ENCODE measurements at regions not wholly inside any gene's neighbourhood (a gene's known extent, or its start where the extent isn't known, plus 50 kb on each side); places are given as distances from the start of the nearest gene placed in this dataset.
A peak's percentile ranks its signal among the peaks of the same experiment; 100 is the strongest.

DNA sequence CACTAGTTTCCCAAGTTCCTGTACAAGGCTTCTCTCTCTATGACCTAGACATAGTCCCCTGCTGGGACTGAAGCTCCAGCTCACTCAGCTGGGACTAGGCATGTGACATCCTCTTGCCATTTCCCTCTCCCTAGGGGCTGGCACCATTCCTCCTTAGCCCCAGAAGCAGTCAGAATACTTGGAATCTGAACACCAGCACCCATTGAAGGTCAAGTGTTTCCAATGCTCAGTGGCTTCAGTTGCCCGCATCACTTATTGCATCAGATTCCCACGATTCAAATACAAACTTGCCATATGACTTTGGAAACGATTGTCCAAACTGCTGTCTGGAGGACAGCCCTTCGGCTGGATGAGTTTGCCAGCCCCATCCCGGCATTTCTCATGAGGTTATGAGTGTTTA, 65.5 kb upstream of the HOPX start:
- Histone ChIP-seq H3K4me3 (ENCODE audit: low read length, poor library complexity, severe bottlenecking) (no peak overlapping the region), H3K9me3 (ENCODE audit: insufficient read depth, low read depth, low read length) (no peaks in the 10 kb centered on the region), H3F3A (ENCODE audit: low read depth) (no peaks in the 10 kb centered on the region), H3K79me2 (ENCODE audit: insufficient read depth, low read length) (no peaks in the 10 kb centered on the region), H3K9me2 (replicated peaks; ENCODE audit: low read depth, low read length) (no peaks in the 10 kb centered on the region), H4K20me1 (ENCODE audit: insufficient read depth, low read length, poor library complexity, severe bottlenecking) (no peaks in the 10 kb centered on the region), H2AFZ (ENCODE audit: low read length) (0 out of 2 replicates have a peak overlapping the region, but pooled peaks have one; percentile 9), H3K4me2 (ENCODE audit: low read depth, low read length, poor library complexity, severe bottlenecking) (no peak overlapping the region), H3K9ac (ENCODE audit: low read depth, low read length, poor library complexity, severe bottlenecking) (no peak overlapping the region), H3K36me3 (ENCODE audit: insufficient read depth, low read length) (no peaks in the 10 kb centered on the region), H3K27me3 (ENCODE audit: insufficient read depth, low read length, poor library complexity, severe bottlenecking) (no peaks in the 10 kb centered on the region), H3K4me1 (ENCODE audit: insufficient read depth, low read length, poor library complexity, severe bottlenecking) (peaks cover 26% of the 10 kb centered on the region)
- TF ChIP-seq, protein P1, sequence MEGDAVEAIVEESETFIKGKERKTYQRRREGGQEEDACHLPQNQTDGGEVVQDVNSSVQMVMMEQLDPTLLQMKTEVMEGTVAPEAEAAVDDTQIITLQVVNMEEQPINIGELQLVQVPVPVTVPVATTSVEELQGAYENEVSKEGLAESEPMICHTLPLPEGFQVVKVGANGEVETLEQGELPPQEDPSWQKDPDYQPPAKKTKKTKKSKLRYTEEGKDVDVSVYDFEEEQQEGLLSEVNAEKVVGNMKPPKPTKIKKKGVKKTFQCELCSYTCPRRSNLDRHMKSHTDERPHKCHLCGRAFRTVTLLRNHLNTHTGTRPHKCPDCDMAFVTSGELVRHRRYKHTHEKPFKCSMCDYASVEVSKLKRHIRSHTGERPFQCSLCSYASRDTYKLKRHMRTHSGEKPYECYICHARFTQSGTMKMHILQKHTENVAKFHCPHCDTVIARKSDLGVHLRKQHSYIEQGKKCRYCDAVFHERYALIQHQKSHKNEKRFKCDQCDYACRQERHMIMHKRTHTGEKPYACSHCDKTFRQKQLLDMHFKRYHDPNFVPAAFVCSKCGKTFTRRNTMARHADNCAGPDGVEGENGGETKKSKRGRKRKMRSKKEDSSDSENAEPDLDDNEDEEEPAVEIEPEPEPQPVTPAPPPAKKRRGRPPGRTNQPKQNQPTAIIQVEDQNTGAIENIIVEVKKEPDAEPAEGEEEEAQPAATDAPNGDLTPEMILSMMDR (conservative IDR thresholded peaks at IDR 0.05; ENCODE audit: low read length), result no peak
- TF ChIP-seq EZH2phosphoT487 (IDR thresholded peaks at IDR 0.05; ENCODE audit: borderline replicate concordance), result no peak

- H3K9me2 ChIP-seq (replicated peaks; ENCODE audit: low read depth, low read length), result no peaks in the 10 kb centered on the region
- H3K36me3 ChIP-seq (ENCODE audit: insufficient read depth, low read length), result no peaks in the 10 kb centered on the region
- H3K4me2 ChIP-seq (ENCODE audit: low read depth, low read length, poor library complexity, severe bottlenecking), result no peak overlapping the region
- no peaks in the 10 kb centered on the region for H3K27me3 ChIP-seq (ENCODE audit: insufficient read depth, low read length, poor library complexity, severe bottlenecking)
- H3F3A ChIP-seq (ENCODE audit: low read depth), result no peaks in the 10 kb centered on the region
- peaks cover 17% of the 10 kb centered on the region for H3K4me1 ChIP-seq (ENCODE audit: insufficient read depth, low read length, poor library complexity, severe bottlenecking)
- H4K20me1 ChIP-seq (ENCODE audit: insufficient read depth, low read length, poor library complexity, severe bottlenecking), result no peaks in the 10 kb centered on the region
- H3K4me3 ChIP-seq (ENCODE audit: low read length, poor library complexity, severe bottlenecking), result no peak overlapping the region
- no peaks in the 10 kb centered on the region for H3K79me2 ChIP-seq (ENCODE audit: insufficient read depth, low read length)
- TF ChIP-seq EZH2phosphoT487 (IDR thresholded peaks at IDR 0.05; ENCODE audit: borderline replicate concordance), result no peak
- TF ChIP-seq, protein P1 (conservative IDR thresholded peaks at IDR 0.05; ENCODE audit: low read length), result no peak
- no peak overlapping the region for H3K9ac ChIP-seq (ENCODE audit: low read depth, low read length, poor library complexity, severe bottlenecking)
- no peaks in the 10 kb centered on the region for H3K9me3 ChIP-seq (ENCODE audit: insufficient read depth, low read depth, low read length)
- H2AFZ ChIP-seq (ENCODE audit: low read length), result no peak overlapping the region
Measured at GRCh38 chr4:56745042-56745441, 63.9 kb upstream of the HOPX start.

DNA sequence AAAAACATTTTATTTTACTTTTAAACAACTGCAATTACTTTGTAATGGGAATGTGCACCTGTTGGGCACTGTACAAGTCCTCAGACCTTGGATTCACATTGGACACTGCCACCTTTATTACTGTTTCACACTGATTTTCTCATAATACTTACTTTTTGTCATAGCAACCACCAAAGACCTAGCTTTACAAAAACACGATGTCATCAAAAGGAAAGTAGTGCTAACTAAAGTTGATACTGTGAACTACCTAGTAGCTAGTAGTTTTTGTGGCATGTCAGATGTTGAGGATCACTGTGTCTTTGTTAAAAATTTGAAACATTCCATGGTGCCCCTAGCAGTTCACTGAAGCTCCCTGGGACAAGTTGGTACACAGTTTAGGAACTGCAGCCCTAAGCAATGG, 62.9 kb upstream of the HOPX start:
- Histone ChIP-seq H3K9me3 (ENCODE audit: insufficient read depth, low read depth, low read length) (no peaks in the 10 kb centered on the region), H3F3A (ENCODE audit: low read depth) (no peaks in the 10 kb centered on the region), H3K4me2 (ENCODE audit: low read depth, low read length, poor library complexity, severe bottlenecking) (no peak overlapping the region), H3K4me1 (ENCODE audit: insufficient read depth, low read length, poor library complexity, severe bottlenecking) (peaks cover 12% of the 10 kb centered on the region), H3K27me3 (ENCODE audit: insufficient read depth, low read length, poor library complexity, severe bottlenecking) (no peaks in the 10 kb centered on the region), H3K36me3 (ENCODE audit: insufficient read depth, low read length) (no peaks in the 10 kb centered on the region), H3K9ac (ENCODE audit: low read depth, low read length, poor library complexity, severe bottlenecking) (no peak overlapping the region), H4K20me1 (ENCODE audit: insufficient read depth, low read length, poor library complexity, severe bottlenecking) (no peaks in the 10 kb centered on the region), H3K79me2 (ENCODE audit: insufficient read depth, low read length) (no peaks in the 10 kb centered on the region), H2AFZ (ENCODE audit: low read length) (no peak overlapping the region), H3K9me2 (replicated peaks; ENCODE audit: low read depth, low read length) (no peaks in the 10 kb centered on the region), H3K4me3 (ENCODE audit: low read length, poor library complexity, severe bottlenecking) (no peak overlapping the region)
- no peak for TF ChIP-seq EZH2phosphoT487 (IDR thresholded peaks at IDR 0.05; ENCODE audit: borderline replicate concordance)
- TF ChIP-seq, protein P1 (conservative IDR thresholded peaks at IDR 0.05; ENCODE audit: low read length), result no peak
